Lower leg skin (tissue), 3 donors: ENCODE measurements at regions not wholly inside any gene's neighbourhood (a gene's known extent, or its start where the extent isn't known, plus 50 kb on each side); places are given as distances from the start of the nearest gene placed in this dataset.
"Not testable (repeated sequence)": the region's sequence is repeated elsewhere in the genome, so short reads cannot be mapped to it uniquely, and the experiment has no call there.

Experiments
- POLR2A ChIP-seq, 2 donors: fragments of 450-650 bp; IDR thresholded peaks; one replicate each; pipeline ENCODE4 v1.6.1; 2016 to 2017; ENCODE audit warnings: antibody characterized with exemption in 2 of 2, mild to moderate bottlenecking in 1 of 2, moderate library complexity in 1 of 2
- TF ChIP-seq, protein P1 (sequence below), 3 donors: fragments of 450-650 bp; IDR thresholded peaks; one replicate each; pipeline ENCODE4 v1.5.1; 2016; ENCODE audit warnings: antibody characterized with exemption in 3 of 3, mild to moderate bottlenecking in 3 of 3, moderate library complexity in 2 of 3

DNA sequence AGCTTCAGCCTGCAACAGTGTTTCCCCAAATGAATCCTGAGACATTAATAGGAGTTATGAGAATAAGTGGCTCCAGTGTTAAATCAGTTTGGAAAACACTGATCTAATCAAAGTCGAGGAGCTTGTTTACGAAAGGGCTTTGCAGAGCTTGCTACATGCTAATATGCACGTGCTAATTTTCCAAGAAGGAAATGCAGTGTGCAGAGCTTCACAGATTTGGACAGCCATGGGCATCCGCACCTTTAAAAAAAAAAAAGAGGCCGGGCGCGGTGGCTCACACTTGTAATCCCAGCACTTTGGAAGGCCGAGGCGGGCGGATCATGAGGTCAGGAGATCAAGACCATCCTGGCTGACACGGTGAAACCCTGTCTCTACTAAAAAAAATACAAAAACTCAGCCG is 79.7 kb upstream of the LMO2 start:
- TF ChIP-seq, protein P1, sequence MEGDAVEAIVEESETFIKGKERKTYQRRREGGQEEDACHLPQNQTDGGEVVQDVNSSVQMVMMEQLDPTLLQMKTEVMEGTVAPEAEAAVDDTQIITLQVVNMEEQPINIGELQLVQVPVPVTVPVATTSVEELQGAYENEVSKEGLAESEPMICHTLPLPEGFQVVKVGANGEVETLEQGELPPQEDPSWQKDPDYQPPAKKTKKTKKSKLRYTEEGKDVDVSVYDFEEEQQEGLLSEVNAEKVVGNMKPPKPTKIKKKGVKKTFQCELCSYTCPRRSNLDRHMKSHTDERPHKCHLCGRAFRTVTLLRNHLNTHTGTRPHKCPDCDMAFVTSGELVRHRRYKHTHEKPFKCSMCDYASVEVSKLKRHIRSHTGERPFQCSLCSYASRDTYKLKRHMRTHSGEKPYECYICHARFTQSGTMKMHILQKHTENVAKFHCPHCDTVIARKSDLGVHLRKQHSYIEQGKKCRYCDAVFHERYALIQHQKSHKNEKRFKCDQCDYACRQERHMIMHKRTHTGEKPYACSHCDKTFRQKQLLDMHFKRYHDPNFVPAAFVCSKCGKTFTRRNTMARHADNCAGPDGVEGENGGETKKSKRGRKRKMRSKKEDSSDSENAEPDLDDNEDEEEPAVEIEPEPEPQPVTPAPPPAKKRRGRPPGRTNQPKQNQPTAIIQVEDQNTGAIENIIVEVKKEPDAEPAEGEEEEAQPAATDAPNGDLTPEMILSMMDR (IDR thresholded peaks at IDR 0.05), result not testable (repeated sequence)
- not testable (repeated sequence) for TF ChIP-seq POLR2A (IDR thresholded peaks at IDR 0.05)
